Liver (tissue), 8 donors: ENCODE measurements at regions not wholly inside any gene's neighbourhood (a gene's known extent, or its start where the extent isn't known, plus 50 kb on each side); places are given as distances from the start of the nearest gene placed in this dataset.

Experiments
- DNase-seq: peaks from one replicate; pipeline ENCODE4 v3.0.0-alpha.2; 2017; ENCODE audit warnings: low spot score
- H3K27ac ChIP-seq, 2 donors: one replicate each; pipeline ENCODE4 v1.7.0; 2013; ENCODE audit warnings: inconsistent platforms in 2 of 2, low read length in 2 of 2, control low read depth in 1 of 2, low read depth in 1 of 2, mild to moderate bottlenecking in 1 of 2
- H3K27me3 ChIP-seq, 4 donors: one replicate each; pipeline versions ENCODE4 v1.6.1 to v1.7.0; 2013; ENCODE audit warnings: low read length in 3 of 4, inconsistent platforms in 1 of 4, mild to moderate bottlenecking in 1 of 4, moderate library complexity in 1 of 4; ENCODE audit not compliant: control insufficient read depth in 4 of 4, insufficient read depth in 4 of 4
- H3K36me3 ChIP-seq, 4 donors: one replicate each; pipeline versions ENCODE4 v1.6.1 to v1.7.0; 2013; ENCODE audit warnings: low read length in 3 of 4, mild to moderate bottlenecking in 3 of 4, low read depth in 1 of 4, moderate library complexity in 1 of 4; ENCODE audit not compliant: control insufficient read depth in 4 of 4, insufficient read depth in 3 of 4
- H3K4me1 ChIP-seq, 4 donors: one replicate each; pipeline versions ENCODE4 v1.6.1 to v1.7.0; 2013; ENCODE audit warnings: low read length in 3 of 4, mild to moderate bottlenecking in 3 of 4, moderate library complexity in 1 of 4; ENCODE audit not compliant: control insufficient read depth in 4 of 4, insufficient read depth in 4 of 4
- H3K4me3 ChIP-seq, 3 donors: one replicate each; pipeline versions ENCODE4 v1.6.1 to v1.7.0; 2013; ENCODE audit warnings: low read length in 3 of 3, control low read depth in 1 of 3, low read depth in 1 of 3, mild to moderate bottlenecking in 1 of 3
- H3K9ac ChIP-seq, 2 donors: one replicate each; pipeline ENCODE4 v1.7.0; 2013; ENCODE audit warnings: low read length in 2 of 2, mild to moderate bottlenecking in 2 of 2, moderate library complexity in 2 of 2, control low read depth in 1 of 2, low read depth in 1 of 2
- H3K9me3 ChIP-seq, 4 donors: one replicate each; pipeline versions ENCODE4 v1.6.1 to v1.7.0; 2013; ENCODE audit warnings: low read length in 3 of 4; ENCODE audit not compliant: control insufficient read depth in 4 of 4
- CTCF ChIP-seq: fragments of 150-350 bp; IDR thresholded peaks from 2 replicates; pipeline ENCODE4 v1.5.1; 2017; ENCODE audit warnings: improper control_type of control experiment, low read depth, low read length; ENCODE audit not compliant: missing input control
- EGR1 ChIP-seq, 2 donors: IDR thresholded peaks; 2 replicates each; pipeline ENCODE4 v1.6.1; 2016 to 2018; ENCODE audit warnings: antibody characterized with exemption in 2 of 2, low read depth in 2 of 2
- FOXA1 ChIP-seq: IDR thresholded peaks from 2 replicates; pipeline ENCODE4 v1.6.1; 2016; ENCODE audit warnings: antibody characterized with exemption
- FOXA2 ChIP-seq: IDR thresholded peaks from 2 replicates; pipeline ENCODE4 v1.6.1; 2016; ENCODE audit warnings: antibody characterized with exemption
- GABPA ChIP-seq, 2 donors: IDR thresholded peaks in 1 of 2; conservative IDR thresholded peaks in 1 of 2; 2 replicates each; pipeline ENCODE4 v1.6.1; 2016; ENCODE audit warnings: antibody characterized with exemption in 2 of 2, mild to moderate bottlenecking in 1 of 2, moderate library complexity in 1 of 2
- HNF4A ChIP-seq, 2 donors: conservative IDR thresholded peaks; 2 replicates each; pipeline ENCODE4 v1.6.1; 2016; ENCODE audit warnings: antibody characterized with exemption in 2 of 2, mild to moderate bottlenecking in 2 of 2
- HNF4G ChIP-seq: IDR thresholded peaks from 2 replicates; pipeline ENCODE4 v1.6.1; 2016; ENCODE audit warnings: antibody characterized with exemption
- MAX ChIP-seq: IDR thresholded peaks from 2 replicates; pipeline ENCODE4 v1.6.1; 2016; ENCODE audit warnings: antibody characterized with exemption
- NR2F2 ChIP-seq: IDR thresholded peaks from 2 replicates; pipeline ENCODE4 v1.6.1; 2016; ENCODE audit warnings: antibody characterized with exemption
- RAD21 ChIP-seq, 2 donors: IDR thresholded peaks; 2 replicates each; pipeline ENCODE4 v1.6.1; 2016; ENCODE audit warnings: antibody characterized with exemption in 2 of 2, mild to moderate bottlenecking in 2 of 2
- REST ChIP-seq: IDR thresholded peaks from 2 replicates; pipeline ENCODE4 v1.6.1; 2016; ENCODE audit warnings: antibody characterized with exemption, mild to moderate bottlenecking
- RXRA ChIP-seq, 2 donors: IDR thresholded peaks; 2 replicates each; pipeline ENCODE4 v1.6.1; 2017 to 2018; ENCODE audit warnings: antibody characterized with exemption in 2 of 2, mild to moderate bottlenecking in 1 of 2
- TAF1 ChIP-seq: conservative IDR thresholded peaks from 2 replicates; pipeline ENCODE4 v1.6.1; 2016; ENCODE audit warnings: antibody characterized with exemption, mild to moderate bottlenecking
- YY1 ChIP-seq: IDR thresholded peaks from 2 replicates; pipeline ENCODE4 v1.6.1; 2016; ENCODE audit warnings: antibody characterized with exemption, mild to moderate bottlenecking
- ZBTB33 ChIP-seq: IDR thresholded peaks from 2 replicates; pipeline ENCODE4 v1.6.1; 2016; ENCODE audit warnings: antibody characterized with exemption
- WGBS: extraction: QIAGEN DNeasy Blood & Tissue Kit; methylation state at CpG from one replicate; pipeline ENCODE4 v1.1.7; 2013; 5-methylcytosine and 5-hydroxymethylcytosine counted together
- donor health status: healthy.
- donor health status: healthy.
- donor health status: healthy.
- donor health status: healthy.
- donor health status: healthy.

- no peak for DNase-seq
- Histone ChIP-seq H3K4me3 (no peak overlapping the region), H3K9ac (no peak overlapping the region), H3K36me3 (no peaks in the 10 kb centered on the region), H3K9me3 (no peaks in the 10 kb centered on the region), H3K27me3 (no peaks in the 10 kb centered on the region), H3K4me1 (no peaks in the 10 kb centered on the region), H3K27ac (no peak overlapping the region)
- 88% methylated on average over 1 of the region's 1 CpG for WGBS
- TF ChIP-seq YY1, result no peak
- no peak for TF ChIP-seq ZBTB33
- TF ChIP-seq REST, result no peak
- no peak for TF ChIP-seq RXRA (IDR thresholded peaks at IDR 0.05)
Observed at GRCh38 chr5:116911074-116911473, 336.5 kb upstream of the SEMA6A start.

- H3K4me1 ChIP-seq, result no peaks in the 10 kb centered on the region
- no peak overlapping the region for H3K9ac ChIP-seq
- 95% methylated on average over 1 of the region's 1 CpG for WGBS
- H3K4me3 ChIP-seq, result no peak overlapping the region
- no peak for TF ChIP-seq NR2F2
- TF ChIP-seq RXRA (IDR thresholded peaks at IDR 0.05), result no peak
- no peak for TF ChIP-seq FOXA2
- TF ChIP-seq TAF1, result no peak
- no peak for TF ChIP-seq HNF4A (conservative IDR thresholded peaks at IDR 0.05)
- TF ChIP-seq RAD21 (IDR thresholded peaks at IDR 0.05), result no peak
- no peak for TF ChIP-seq MAX
- TF ChIP-seq HNF4G, result no peak
- H3K36me3 ChIP-seq, result no peaks in the 10 kb centered on the region
- no peak for DNase-seq
- no peaks in the 10 kb centered on the region for H3K27me3 ChIP-seq
- H3K9me3 ChIP-seq, result no peaks in the 10 kb centered on the region
- H3K27ac ChIP-seq, result no peak overlapping the region
Observed at GRCh38 chr5:116908537-116908936, 333.9 kb upstream of the SEMA6A start.

- H3K27ac ChIP-seq, result no peak overlapping the region
- WGBS, result 85% methylated on average over 3 of the region's 3 CpGs
- TF ChIP-seq HNF4A (conservative IDR thresholded peaks at IDR 0.05) (no peak), GABPA (IDR thresholded peaks at IDR 0.05 in 1 of 2, conservative IDR thresholded peaks at IDR 0.05 in 1 of 2) (no peak), EGR1 (IDR thresholded peaks at IDR 0.05; ENCODE audit: low read depth in 2 of 2) (no peak), HNF4G (no peak), FOXA1 (no peak), REST (no peak), TAF1 (no peak), ZBTB33 (no peak), CTCF (no peak), RAD21 (IDR thresholded peaks at IDR 0.05) (no peak)
Observed at GRCh38 chr5:116905885-116906284, 331.3 kb upstream of the SEMA6A start.

More at GRCh38 chr5:116905885-116906284, 331.3 kb upstream of the SEMA6A start:
- H3K27me3 ChIP-seq, result no peaks in the 10 kb centered on the region
- no peaks in the 10 kb centered on the region for H3K9me3 ChIP-seq
- H3K4me3 ChIP-seq, result no peak overlapping the region
- DNase-seq, result no peak
- H3K36me3 ChIP-seq, result no peaks in the 10 kb centered on the region
- H3K9ac ChIP-seq, result no peak overlapping the region
- no peaks in the 10 kb centered on the region for H3K4me1 ChIP-seq
